GM18951 (cell line): ENCODE measurements at regions not wholly inside any gene's neighbourhood (a gene's known extent, or its start where the extent isn't known, plus 50 kb on each side); places are given as distances from the start of the nearest gene placed in this dataset.
"Not testable (repeated sequence)": the region's sequence is repeated elsewhere in the genome, so short reads cannot be mapped to it uniquely, and the experiment has no call there.

ENCODE experiments used
- POLR2A ChIP-seq: IDR thresholded peaks from 4 replicates; pipeline ENCODE4 v1.6.1; 2011; ENCODE audit warnings: mild to moderate bottlenecking; ENCODE audit not compliant: insufficient read length, insufficient read depth; ENCODE audit errors: extremely low read depth
- in situ Hi-C: fragments of 300-500 bp; cut with MboI; formaldehyde crosslinking; loops from one replicate; pipeline ENCODE4 v1.12.0; 2022; ENCODE audit warnings: low sequenced_read_pairs, mixed read lengths, inconsistent platforms; ENCODE audit not compliant: unreplicated experiment

DNA sequence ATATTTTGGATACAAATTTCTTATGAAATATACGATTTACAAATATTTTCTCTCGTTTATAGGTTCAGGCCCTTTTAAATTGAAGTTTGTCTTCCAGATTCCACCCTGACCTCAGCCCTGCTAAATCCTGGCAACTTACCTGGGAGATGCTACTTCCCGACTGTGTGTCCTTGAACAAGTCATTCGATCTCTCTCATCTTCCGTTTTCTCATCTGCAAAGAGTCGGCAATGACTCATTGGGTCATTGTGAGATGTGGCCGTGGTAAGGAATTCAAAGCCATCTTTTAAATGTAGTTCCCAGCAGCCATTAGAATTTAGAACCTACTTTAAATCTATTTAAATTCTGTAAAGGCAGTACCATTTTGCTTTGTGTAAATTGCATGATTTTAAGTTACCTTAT lies 72.5 kb downstream of the LHX2 start:
- in situ Hi-C loops: no loop called here
- no peak for TF ChIP-seq POLR2A

DNA sequence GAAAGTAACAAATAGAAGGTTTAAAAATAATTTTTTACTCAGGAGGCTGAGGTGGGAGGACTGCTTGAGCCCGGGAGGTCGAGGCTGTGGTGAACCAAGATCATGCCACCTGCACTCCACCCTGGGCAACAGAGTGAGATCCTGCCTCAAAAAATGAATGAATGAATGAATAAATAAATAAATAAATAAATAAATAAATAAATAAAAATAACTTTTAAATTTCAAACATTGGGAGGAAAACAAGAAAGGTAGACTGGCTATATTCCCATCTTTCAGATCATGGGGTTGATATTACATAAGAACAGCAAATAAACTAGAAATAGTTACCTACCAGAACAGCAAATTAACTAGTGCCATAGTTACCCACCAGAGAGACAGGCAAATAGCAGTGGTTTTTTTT lies 75.7 kb downstream of the LHX2 start:
- no peak for TF ChIP-seq POLR2A

DNA sequence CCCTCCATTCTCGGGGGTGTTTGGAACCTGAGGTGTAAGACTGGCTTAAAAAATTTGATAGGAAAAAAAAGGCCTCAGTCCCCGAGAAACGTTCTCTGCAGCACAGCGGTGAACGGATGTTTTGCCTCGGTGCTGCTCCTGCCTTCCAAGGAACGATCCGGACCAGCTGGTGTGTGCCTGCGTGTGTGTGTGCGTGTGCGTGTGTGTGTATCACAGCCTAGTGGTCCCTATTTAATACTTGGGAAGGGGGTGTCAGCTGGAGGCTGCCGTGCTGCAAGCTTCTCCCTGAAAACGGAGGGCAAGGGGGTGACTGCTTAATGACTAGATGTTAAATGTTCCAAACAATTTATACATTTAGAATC lies 76.9 kb downstream of the LHX2 start:
- in situ Hi-C loops: no loop called here
- TF ChIP-seq POLR2A: no peak

More for the DNA sequence above, 75.7 kb downstream of the LHX2 start:
- in situ Hi-C loops: no loop called here

DNA sequence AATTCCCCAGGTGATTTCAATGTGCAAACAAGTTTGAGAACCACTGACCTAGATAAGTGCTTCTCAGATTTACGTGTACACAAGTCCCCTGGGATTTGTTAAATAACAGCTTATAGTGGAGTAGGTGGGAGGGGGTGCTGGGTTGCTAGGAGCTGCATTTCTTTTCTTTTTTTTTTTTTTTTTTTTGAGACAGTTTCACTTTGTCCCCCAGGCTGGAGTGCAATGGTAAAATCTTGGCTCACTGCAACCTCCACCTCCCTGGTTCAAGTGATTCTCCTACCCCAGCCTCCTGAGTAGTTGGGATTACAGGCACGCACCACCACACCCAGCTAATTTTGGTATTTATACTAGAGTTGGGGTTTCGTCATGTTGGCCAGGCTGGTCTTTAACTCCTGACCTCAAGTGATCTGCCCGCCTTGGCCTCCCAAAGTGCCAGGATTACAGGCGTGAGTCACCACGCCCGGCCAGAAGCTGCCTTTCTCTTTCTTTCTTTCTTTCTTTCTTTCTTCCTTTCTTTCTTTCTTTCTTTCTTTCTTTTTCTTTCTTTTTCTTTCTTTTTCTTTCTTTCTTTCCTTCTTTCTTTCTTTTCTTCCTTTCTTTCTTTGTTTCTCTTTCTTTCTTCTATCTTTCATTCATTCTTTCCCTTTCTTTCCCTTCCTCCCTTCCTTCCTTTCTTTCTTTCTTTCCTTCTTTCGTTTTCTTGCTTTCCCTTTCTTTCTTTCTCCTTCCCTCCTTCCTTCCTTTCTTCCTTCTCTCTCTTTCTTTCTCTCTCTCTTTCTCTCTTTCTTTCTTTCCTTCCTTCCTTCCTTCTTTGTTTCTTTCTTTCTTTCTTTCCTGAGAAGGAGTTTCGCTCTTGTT lies 78.3 kb downstream of the LHX2 start:
- in situ Hi-C loops: not testable (repeated sequence)

DNA sequence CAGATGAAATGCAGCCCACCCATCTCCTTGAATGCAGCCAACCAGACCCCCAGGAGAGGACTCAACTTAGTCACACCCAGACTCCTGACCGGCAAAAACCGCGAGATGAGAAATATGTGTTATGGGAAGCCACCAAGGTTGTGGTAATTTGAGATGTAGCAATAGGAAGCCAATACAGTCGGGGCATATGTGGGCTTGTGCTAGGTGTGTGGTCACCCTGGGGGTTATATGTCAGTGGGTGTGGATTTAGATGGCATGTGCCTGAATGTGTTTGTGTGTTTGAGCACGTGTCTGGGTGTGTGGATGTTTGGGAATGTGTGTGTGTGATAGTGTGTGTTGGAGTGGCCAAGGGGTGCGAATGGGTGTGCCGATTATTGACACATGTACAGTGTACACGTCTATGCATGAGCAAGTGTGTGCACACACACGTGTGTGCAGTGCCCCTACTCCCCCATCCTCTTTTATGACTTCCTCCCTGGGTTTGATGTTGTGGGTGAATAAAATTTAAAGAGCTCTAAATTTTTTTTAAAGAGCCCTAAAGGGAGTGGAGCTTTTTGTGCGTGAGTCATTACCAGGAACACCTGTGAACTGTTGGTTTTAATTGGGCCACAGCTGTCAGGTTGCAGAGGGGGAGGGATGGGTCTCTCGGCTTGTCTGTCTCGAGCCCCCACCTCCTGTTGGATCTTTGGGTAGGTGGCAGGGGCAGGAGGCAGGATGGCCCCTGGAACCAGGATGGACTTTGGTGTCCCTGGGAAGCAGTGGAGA lies 86.8 kb downstream of the LHX2 start:
- in situ Hi-C loops: no loop called here

DNA sequence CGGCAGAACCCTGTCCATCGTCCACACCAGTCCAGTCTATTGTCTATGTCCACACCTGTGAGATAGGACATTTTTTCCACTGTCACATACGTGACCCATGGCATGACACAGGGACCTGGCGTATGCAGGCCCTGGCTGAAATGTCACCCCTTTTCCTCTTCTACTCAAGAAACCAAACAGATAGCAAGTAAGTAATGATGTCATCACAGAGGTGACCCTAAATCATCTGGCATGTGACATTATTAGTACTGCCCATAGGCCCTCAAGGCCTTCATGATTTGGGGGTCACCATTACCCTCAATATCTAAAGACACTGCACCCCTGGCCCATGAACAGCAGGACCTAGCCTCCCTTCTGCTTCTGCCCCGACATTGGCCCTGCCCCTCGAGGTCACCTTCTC lies 88.3 kb downstream of the LHX2 start:
- TF ChIP-seq POLR2A: no peak
- in situ Hi-C loops: no loop called here

More for the DNA sequence above, 86.8 kb downstream of the LHX2 start:
- TF ChIP-seq POLR2A: no peak

DNA sequence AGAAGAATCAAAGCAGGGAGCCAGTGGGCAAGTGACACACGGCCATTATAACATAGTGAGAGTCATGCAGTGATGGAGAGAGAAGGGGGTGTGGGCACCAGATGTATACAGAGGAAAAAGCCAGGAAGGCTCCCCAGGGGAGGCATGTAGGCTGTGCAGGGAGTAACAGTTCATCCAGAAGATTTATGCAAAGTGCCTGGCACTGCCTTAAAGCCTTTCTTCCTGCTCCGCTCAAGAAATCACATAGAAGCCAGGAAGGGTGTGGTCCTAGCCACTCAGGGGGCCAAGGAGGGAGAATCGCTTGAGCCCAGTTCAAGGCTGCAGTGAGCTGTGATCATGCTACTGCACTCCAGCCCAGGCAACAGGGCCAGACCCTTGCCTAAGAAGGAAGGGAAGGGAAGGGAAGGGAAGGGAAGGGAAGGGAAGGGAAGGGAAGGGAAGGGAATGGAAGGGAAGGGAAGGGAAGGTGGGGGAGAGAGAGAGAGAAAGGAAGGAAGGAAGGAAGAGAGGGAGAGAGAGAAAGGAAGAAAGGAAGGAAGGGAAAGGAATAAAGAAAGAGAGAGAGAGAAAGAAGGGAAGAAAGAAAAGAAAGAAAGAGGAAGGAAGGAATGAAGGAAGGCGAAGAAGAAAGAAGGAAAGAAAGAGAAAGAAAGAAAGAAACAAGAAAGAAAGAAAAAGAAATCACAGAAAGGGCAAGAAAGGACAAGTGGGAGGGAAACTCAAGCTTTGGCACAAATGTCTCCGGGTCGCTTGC lies 89.8 kb downstream of the LHX2 start:
- in situ Hi-C loops: no loop called here
- no peak for TF ChIP-seq POLR2A

DNA sequence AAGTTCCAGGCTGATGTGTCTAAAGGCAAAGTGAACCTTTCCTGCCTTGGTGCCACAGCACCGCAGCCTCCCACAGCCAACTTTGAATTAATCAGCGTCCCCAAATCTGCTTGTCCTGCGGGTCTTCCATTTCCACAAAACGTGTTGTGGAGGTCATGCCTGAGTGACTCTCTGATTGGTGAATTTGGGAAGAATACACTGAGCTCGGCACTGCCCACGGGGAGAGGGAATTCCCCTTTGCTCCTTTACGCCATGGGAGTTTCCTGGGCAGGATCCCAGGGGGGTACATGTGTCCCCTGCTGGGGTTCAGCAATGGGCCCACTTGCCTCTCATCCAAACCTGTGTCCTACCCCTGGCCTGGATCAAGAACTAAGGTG lies 90.4 kb downstream of the LHX2 start:
- in situ Hi-C loops: no loop called here
- TF ChIP-seq POLR2A: no peak

DNA sequence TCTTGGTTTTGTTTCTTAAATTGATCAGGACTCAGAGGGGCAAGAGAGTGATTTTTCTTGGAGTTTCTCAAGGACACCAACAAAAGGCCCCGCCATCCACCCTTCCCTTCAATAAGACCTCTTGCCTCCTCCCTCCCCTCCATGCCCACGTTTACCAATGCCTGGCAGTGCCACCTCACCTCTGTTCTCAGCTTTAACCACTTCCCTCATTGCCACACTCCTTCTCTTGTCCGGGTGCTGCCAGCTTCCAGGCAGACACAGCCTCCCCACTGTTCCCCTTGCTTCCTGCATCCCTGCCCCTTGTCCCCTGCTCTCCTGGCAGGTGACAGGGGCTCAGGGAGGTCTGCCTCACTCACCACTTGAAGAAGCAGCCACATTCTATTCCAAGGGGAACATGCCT lies 90.8 kb downstream of the LHX2 start:
- no peak for TF ChIP-seq POLR2A
- in situ Hi-C loops: no loop called here

DNA sequence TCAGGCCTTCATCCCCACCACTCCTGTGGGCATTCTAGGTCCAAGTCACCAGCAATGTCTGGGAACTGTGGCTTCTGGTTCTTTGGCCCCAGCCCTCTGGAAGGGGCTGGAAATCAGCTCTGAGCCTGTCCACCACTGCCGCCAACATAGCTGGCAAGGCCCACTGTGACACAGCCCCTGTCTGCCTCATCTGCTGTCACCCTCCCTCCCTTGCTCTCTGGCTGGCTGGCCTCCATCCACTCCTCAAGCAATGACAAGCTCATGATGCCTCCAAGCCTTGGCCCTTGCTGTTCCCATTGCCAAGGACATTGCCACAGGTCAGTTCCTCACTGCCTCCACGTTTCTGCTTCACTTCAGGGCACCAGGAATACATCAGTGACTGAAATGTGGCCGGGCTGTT lies 93.7 kb downstream of the LHX2 start:
- no peak for TF ChIP-seq POLR2A
- in situ Hi-C loops: no loop called here

DNA sequence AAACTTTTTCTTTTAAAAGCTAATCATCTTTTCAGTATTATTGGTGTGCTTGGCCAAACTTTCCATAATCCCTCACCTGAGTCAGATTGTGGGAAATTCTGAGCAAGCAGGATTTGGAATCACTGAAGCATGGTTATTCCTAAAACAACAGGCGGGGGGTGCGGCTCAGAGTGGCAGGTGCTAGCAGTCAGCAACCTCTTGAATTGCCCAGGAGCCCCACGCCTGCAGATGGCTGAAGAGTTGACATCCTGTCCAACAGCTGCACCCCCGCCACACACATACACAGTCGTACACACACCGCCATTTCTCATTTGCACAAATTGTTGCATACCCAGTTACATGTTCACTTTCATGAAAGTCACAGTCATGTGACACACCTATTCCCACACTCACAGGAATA lies 96.6 kb downstream of the LHX2 start:
- in situ Hi-C loops: no loop called here
- no peak for TF ChIP-seq POLR2A

DNA sequence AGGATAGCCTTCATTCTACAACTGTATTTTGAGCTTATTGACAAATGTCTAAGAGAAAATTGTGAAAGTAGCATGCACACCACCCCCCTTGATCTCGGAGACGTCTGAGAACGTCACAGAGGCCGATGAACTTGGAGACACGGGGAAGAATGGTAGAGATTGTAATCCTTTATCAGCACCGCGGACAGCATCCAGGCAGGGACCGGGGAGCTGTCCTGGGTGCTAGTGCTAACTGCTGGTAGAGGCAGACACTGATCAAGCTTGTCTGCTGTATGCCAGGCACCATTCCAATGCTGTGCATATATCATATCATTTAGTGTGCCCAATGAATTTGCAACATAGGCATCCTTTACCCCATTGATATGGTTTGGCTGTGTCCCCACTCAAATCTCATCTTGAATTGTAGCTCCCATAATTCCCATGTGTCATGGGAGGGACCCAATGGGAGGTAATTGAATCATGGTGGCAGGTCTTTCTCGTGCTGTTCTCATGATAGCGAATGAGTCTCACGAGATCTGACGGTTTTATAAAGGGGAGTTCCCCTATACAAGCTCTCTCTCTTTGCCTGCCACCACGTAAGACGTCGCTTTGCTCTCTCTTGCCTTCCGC lies 98.8 kb downstream of the LHX2 start:
- in situ Hi-C loops: no loop called here

More for the DNA sequence above, 98.8 kb downstream of the LHX2 start:
- no peak for TF ChIP-seq POLR2A
